ENCODE measurements at regions not wholly inside any gene's neighbourhood (a gene's known extent, or its start where the extent isn't known, plus 50 kb on each side); places are given as distances from the start of the nearest gene placed in this dataset.

GRCh38 chr3:31008994-31009393 is 114.5 kb upstream of the GADL1 start:
- no peak for DNase-seq

DNA sequence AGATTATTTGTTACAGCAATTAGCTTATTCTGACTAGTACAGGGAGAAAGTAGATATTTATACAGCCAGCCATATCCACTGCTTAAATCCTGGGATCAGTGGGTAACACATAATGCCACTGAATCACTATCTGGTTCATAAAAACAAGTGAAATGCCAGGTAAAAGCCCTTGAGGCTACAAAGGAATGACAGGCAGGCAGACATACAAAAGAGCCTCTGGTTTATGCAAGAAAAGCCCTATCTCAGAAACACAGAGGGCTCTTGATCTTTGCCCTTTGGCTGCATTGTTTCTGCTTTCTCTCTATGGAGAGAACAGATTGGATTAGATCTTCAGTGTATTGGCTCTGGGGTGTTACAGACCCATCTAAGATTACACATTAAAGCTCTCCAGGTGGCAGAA is 115.4 kb upstream of the GADL1 start:
- no peak for DNase-seq

DNA sequence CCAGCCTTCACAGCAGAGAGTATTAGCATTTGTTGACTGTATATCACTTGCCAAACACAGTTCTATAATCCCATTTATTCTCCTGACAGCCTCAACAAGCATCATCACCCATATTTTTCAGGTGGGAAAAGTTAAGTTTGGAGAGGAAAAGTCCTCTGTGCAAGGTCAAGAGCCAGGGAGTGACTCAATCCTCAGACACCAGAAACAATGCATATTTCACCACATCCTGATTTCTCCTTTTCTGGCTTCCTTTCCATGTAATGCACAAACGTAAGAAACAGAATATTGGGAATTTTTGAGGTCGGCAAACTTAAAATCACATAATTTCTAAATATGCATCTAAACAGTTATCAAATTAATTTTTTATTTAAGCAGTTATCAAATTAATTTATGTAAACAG is 116.0 kb upstream of the GADL1 start:
- no peak for DNase-seq

GRCh38 chr3:31011380-31011779 is 116.9 kb upstream of the GADL1 start:
- no peak for DNase-seq

DNA sequence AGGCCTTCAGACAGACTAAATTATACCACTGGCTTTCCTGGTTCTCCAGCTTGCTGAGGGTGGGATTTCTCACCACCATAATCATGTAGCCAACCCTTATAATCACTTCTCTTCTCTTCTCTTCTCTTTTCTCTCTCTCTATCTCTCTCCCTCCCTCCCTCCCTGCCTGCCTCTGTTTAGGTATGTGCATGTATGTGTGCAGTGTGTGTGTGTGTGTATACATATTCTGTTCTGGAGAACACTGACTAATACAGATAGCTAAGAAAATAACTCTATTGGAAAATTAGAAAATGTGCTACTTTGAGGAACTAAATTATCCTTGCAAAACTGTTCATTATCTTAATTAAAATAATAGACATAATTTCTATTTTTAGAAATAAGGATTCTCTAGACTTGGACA is 118.6 kb upstream of the GADL1 start:
- no peak for DNase-seq

DNA sequence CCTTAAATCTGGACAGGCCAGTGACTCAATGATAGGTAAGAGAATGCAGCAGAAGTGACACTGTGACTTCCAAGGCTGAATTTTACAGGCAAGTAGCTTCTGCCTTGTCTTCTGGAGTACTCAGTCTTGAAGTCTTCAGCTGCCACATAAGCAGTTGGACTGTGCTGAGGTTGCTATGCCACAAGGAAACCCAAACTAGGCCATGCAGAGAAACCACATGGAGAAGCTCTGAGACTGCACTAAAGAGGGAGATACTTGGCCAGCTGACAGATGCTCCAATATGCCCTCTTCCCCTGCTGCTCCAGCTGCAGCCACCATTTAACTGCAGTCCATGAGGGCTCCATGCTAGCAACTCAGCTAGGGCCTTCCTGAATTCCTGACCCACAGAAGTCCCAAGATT is 119.4 kb upstream of the GADL1 start:
- DNase-seq, result no peak

- DNase-seq, result no peak
These were observed 120.0 kb upstream of the GADL1 start for GRCh38 chr3:31014317-31015040.

- DNase-seq, result no peak
These were observed 121.7 kb upstream of the GADL1 start for GRCh38 chr3:31016196-31016595.

DNA sequence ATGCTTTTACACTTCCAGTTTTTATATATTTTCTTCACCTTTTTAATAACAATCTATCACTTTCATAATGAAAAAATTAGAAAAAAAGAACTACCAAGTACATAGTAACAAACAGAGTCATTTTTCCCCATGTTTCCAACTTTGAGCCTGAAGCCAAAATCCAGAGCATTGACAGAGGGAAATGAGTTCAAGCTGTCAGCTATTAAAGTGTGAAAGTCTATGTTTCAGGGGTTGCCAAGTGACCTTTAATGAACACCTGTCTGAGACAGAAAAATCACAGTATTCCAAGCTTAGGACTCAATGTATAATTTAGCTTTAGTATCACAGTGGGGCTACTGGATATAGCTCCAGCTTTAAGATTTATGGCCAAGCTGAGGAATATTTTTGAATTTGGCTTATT is 128.3 kb upstream of the GADL1 start:
- no peak for DNase-seq

DNA sequence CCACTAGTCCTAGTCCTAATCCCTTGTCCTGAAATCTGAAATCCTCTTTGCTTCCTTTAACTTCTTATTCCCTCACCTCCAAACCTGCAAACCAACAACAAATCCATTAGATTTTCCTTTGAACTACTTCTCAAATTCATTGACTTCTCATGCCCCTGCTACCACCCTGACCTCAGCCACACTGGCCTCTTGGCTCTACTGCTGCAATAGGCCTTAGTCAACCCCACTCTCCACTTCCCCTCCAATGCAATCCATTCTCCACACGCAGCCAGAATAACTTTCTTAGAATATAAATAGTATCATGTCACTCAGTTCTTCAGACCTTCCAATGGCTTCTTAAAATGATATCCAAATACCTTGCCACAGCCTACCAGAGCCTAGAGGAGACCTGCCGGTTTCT is 131.1 kb upstream of the GADL1 start:
- DNase-seq, result no peak

DNA sequence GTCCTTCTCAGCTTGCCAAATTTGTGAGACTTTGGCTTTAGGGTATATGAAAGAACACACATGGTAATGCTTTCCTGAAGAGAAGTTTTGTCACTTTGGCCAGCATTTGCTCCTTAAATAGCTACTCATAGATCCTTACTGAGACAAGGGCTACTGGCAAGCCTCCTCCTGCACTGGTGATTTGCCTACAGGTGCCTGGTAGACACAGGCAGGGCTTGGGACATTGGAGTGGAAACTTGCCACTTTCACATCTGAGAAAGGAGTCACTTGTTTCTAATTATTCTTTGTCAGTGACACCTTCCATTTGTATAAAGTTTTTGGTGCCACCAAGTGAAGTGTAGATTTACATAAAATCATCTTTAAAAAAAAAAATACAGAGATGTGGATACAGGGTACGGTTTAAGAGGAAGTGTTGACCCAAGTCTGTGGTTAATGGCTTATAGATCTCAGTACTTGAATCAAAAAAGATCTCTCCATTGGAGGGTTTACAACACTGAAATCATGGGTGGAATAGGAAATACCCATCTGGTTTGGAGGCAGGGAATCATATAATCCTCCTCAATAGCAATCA is 132.8 kb upstream of the GADL1 start:
- no peak for DNase-seq

DNA sequence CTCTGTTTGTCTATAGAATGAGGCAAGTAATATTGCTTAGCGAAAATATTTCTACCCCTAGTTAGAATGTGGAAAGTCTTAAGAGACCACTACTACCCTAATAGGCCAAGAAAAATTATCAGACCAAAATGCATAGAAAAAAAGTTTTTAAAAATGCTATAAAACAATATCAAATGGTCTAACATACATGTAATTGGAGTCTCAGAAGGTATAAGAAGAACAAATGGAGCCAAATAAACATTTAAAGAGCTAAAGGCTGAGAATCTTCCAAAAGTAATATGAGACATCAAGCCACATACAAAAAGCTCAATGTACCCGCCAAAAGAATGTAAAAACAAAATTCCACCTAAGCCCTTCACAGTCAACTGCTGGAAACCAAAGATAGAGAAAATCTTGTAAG is 133.5 kb upstream of the GADL1 start:
- DNase-seq, result no peak

DNA sequence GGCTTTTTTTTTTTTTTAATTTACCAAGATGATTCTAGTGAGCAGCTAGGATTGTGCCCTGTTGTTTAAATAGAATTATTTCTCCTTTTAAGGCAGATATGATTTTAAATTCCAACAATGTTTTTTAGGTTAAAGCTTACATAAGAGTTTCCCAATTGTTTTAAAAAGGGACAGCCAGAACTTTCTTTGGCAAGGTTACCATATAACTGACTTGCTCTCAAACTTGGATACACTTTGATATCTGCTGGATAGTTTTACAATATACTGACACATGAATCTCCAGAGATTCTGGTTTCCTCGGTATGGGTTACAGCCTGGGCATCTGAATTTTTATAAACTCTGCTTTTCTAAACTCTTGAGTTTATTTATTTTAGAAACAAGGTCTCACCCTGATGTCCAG is 134.3 kb upstream of the GADL1 start:
- no peak for DNase-seq

GRCh38 chr3:31029706-31030105 is 135.2 kb upstream of the GADL1 start:
- DNase-seq, result no peak

DNA sequence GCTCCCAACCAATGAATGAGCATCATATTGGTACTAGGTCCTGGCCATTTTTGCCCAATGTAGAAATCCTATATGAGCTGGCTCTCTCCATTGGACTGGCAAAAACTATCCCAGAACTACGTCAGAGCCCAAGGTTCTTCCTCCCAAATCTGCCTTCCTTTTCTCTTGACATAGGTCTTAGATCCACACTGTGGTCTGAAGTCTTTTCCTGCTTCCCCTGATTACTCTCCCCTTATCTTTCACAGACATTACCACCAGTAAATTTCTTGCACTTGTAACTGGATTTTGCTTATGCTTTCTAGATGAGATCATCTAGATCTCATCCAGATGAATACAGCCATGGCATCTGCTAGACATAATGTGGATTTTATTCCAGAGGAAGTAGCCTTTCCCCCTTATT is 141.2 kb upstream of the GADL1 start:
- DNase-seq, result no peak

GRCh38 chr3:31038086-31038739 is 143.8 kb upstream of the GADL1 start:
- no peak for DNase-seq

DNA sequence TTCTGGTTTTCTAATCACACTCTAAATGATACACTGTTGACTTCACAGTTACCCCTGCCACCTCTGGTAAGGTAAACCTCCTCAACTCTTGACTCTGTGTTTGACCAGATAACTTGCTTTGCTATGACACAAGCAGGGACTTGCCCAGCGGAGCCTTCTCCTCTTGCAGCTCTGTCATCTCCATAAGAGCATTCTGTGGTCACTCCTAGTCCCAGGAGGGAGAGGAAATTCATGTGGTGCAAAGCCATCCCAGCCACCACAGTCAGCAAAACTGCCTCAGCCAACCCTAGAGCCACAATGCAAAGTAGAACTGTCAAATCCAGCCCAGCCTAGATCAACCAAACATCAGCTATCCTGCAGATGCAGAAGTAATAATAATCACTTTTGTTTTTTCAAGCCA is 144.7 kb upstream of the GADL1 start:
- no peak for DNase-seq

- DNase-seq, result no peak
These were observed 146.9 kb upstream of the GADL1 start for GRCh38 chr3:31041161-31041978.

DNA sequence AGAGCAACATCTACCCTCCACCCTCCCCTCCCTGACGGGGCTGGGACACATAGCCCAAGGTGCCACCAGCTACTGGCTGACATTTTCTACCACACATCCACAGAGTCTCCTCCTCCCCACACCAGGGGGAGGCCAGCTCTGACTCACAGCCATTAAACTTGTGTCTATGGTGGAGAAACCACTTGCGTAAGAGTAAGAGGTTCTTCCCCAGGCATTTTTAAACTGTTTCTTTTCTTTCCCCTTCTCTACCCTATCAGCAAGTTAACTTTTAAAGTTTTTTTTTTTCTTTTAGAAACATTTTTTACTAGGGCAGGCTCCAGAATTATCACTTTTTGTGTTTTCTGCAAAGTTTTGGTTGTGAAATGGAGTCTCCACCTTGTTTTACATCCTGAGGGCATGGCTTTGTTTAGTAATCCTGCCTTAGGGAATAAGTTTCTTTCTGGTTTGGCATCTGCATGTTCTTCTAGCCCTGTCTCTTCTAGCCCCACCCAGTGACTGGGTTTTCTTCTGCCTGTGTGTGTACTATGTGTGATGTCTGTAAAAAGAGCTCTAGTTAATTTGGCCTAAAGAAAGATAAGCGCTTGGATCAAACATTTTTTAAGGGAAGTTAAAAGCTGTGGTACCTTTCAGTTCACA is 148.8 kb upstream of the GADL1 start:
- DNase-seq, result no peak

GRCh38 chr3:31047673-31048072 is 153.2 kb upstream of the GADL1 start:
- DNase-seq, result no peak

- no peak for DNase-seq
These were observed 153.7 kb upstream of the GADL1 start for GRCh38 chr3:31048143-31048542.

DNA sequence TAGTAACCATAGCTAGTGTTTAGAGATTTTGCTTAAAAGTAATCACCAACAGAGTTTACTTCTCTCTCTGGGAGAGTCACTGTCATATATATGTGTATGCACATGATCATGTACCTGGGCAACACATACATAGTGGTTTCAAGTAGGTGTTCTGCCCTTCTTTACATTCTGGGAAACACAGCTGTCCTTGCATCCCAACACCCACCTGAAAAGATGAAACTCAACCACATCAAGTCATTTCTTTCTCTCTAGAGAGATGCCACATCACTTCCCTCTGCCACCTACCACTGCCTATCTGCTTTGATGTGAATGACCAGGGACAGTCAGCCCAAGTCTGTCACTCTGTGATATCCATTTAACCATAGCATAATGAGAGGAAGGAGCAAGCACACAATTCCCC is 155.8 kb upstream of the GADL1 start:
- DNase-seq, result no peak

- DNase-seq, result no peak
These were observed 156.8 kb upstream of the GADL1 start for GRCh38 chr3:31051226-31051625.

Data from CD4-positive, alpha-beta T cell treated with Interleukin-4 for 1 hour (primary cell).